ENCODE measurements at regions not wholly inside any gene's neighbourhood (a gene's known extent, or its start where the extent isn't known, plus 50 kb on each side); places are given as distances from the start of the nearest gene placed in this dataset.

- no peak for DNase-seq (ENCODE audit: low read depth)
Measured at GRCh38 chr1:218715961-218716669, 371.0 kb downstream of the TGFB2 start.

DNA sequence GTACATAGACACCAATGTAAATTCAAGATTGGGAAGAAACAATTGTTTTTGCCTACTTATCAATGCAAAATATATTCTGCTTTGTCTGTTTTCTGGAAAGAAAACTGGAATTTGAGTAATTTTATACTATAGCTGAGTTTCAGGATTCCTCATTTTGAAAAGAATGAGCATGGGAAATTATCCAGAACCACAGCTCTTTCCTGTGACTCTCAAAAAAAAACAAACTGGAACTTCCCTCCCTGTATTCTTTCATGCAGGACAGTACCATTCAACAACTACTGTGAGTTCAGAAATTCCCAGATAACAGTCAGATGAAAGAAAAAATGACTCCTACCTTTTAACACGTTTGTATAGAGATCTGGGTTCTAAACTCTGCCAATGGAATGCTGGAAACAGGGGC is 372.4 kb downstream of the TGFB2 start:
- no peak for DNase-seq (ENCODE audit: low read depth)

DNA sequence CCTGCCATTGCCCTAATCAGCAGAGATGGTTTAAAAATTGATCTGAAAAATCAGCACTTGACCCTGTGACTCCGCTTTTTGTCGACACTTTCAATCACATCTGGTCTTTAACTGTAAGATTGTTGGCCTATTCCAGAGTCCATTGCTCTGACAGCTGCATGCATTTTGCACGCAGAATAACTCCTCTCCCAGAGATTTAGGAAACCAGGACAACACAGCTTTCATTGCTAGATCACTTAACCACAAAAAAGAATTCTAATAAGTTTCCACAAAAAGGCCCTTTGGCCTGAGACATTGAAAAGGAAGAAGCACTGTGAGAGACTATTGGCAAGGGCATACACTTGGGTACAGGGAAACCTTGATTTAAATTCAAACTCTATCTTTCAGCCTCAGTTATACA is 373.1 kb downstream of the TGFB2 start:
- no peak for DNase-seq (ENCODE audit: low read depth)

GRCh38 chr1:218718977-218719376 is 373.8 kb downstream of the TGFB2 start:
- DNase-seq (ENCODE audit: low read depth), result no peak

GRCh38 chr1:218728898-218729565 is 383.9 kb downstream of the TGFB2 start:
- DNase-seq (ENCODE audit: low read depth), result no peak

DNA sequence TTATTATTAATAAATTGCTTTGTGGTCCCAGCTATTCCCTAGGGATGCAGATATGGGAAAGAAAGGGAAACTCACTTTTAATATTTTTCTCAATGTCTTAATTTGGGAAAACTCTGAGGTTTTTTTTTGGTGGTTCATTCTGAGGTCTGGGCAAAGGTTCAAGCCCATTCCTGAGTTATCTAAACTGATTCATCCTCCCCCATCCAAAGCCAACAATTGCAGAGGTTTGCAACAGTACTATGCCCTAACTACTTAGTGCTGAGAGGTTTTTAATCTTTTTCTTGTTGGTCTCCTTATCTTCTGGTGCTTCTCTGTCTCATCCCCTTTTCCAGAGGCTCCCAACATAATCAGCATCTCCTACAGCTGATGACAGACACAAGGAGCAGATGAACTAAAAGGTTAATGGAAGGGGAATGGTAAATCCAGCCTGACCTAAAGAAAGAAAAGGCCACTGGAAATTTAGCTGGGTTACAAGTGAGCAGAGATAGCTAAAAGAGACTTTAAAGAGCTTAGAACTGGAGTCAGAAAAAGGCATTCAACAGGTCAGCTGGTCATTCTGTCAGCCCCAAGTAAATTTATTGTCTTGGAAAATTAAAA is 390.4 kb downstream of the TGFB2 start:
- DNase-seq (ENCODE audit: low read depth), result no peak

DNA sequence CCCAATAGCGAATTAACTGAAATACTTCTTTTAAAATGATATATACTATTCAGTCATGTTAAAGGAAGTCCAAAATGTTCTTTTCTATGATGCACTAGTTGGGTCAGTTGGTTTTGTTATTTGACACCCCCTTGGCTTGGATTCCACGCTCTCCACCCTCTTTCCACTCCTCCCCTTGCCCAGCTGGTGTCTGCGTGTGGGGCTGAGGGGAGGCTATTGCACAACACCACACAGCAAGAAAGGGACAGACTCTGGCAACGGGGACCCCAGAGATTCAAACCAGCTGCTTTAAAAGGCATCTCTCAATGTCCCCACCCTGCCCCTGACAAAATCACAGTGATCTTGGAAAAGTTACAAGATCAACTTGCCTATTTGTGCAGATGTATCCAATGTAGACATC is 394.3 kb downstream of the TGFB2 start:
- no peak for DNase-seq (ENCODE audit: low read depth)

GRCh38 chr1:218741852-218742251 is 396.7 kb downstream of the TGFB2 start:
- DNase-seq (ENCODE audit: low read depth), result no peak

DNA sequence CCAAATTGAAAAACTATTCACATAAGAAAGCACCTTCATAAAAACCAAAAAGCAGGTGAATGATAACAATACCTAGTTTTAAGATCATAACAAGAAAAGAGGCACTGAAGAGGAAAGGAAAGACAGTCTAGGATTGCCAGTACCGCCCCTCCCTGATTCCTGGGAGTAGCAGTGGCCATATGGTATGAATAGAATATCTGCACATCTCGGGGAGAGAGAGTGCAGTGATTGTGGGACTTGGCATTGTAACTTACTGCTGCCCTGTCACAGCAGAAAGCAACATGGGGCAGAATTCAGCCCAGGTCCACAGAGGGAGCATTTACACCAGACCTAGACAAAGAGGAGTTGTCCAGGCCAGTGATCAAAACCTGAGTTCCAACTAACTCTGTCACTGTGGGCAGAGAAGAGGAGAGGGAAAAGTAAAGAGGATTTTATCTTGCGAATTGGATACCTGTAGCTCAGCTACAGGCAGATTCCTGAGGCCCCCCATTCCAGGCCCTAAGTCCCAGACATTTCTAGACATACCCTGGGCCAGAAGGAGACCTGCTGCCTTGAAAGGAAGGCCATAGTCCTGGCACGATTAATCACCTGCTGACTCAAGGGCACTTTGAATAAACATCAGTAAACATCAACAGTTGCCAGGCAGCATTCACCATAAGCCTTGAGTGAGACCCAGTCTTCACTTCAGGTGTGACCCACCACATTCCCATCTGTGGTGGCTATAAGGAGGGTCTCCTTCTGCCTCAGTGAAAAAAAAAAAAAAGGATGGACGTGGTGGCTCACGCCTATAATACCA is 397.5 kb downstream of the TGFB2 start:
- DNase-seq (ENCODE audit: low read depth), result no peak

- DNase-seq (ENCODE audit: low read depth), result no peak
Measured at GRCh38 chr1:218743861-218744505, 398.8 kb downstream of the TGFB2 start.

GRCh38 chr1:218748071-218748470 is 402.9 kb downstream of the TGFB2 start:
- DNase-seq (ENCODE audit: low read depth), result no peak

GRCh38 chr1:218750216-218750970 is 405.3 kb downstream of the TGFB2 start:
- no peak for DNase-seq (ENCODE audit: low read depth)

GRCh38 chr1:218751208-218751948 is 406.2 kb downstream of the TGFB2 start:
- no peak for DNase-seq (ENCODE audit: low read depth)

GRCh38 chr1:218752126-218752525 is 407.0 kb downstream of the TGFB2 start:
- DNase-seq (ENCODE audit: low read depth), result no peak

GRCh38 chr1:218754477-218754876 is 409.3 kb downstream of the TGFB2 start:
- no peak for DNase-seq (ENCODE audit: low read depth)

DNA sequence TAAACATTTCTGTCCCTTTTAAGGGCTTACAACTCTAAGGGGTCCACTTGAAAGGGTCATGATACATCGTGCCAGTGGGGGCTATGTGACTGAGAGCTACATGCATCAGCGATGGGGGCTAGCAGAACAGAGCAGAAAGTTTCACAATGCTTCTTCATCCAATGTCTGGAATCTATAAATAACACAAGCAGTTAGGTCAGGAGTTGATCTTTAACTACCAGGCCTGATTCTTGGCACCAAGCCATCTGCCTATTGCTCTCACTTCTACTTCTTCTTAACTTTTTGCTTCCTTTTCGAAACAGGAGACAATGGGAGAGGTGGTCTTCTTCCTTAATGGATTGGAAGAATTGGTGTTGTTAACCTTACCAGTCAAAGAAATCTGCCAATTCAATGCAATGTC is 410.0 kb downstream of the TGFB2 start:
- no peak for DNase-seq (ENCODE audit: low read depth)

DNA sequence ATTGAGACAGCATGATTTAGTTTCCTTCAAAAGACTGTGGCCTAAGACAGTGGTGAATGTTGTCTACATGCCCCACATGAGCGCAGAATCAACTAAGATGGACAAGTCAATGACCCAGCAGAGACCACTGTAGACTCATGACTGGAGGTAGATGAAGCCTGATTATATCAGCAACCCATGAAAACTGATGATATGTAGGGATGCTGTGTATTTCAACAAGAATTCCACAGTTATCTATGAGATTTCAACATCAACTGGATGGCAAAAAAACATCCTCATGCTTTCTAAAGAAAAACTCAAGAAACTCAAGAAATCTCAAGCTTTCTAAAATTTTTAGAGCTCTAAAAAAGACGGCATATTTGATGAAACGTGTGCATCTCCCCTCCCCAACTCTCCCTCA is 413.9 kb upstream of the LYPLAL1 start:
- DNase-seq (ENCODE audit: low read depth), result no peak

DNA sequence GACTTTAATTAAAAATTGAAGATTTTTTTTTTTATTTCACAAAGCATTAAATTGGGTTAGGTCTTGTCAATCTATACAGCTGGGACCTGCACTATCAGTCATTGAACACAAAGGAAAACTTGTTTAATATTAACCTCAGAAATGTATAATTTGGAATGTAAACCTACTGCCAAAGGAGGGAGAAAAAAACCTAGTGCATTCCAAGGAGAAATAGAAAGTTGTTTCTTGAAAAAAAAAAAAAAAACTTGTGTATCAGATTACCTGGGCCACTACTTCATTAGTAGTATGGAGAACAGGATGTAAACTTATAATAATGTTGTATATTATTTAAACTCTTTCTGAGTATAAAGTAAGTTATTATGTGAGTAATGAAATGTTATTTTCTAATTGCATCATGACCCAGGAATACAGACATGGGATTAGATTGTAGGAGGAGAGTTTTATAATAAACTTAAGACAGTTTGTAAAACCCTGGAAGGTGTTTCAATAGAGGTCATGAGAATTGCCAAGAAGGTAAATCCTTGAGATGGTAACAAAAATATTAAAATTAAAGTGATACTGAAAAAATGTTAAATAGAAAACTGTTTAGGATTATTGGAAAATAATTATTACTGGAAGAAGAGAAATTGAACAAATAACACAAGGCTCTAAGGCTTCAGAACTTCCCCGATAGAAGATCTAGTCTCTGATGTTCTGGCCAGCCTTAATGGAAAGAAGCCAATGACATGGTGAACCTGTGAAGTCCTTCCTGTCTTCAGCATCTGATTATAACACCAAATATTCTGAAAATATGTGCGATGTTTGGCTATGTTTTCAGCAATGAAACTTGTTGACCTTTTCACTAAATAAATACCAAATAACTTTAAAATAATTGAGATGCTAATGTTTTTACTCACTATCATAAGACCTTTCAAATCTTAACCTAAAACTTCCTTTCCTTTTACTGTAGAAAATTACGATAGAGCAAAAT is 412.8 kb upstream of the LYPLAL1 start:
- no peak for DNase-seq (ENCODE audit: low read depth)

- DNase-seq (ENCODE audit: low read depth), result no peak
Measured at GRCh38 chr1:218763538-218763937, 410.1 kb upstream of the LYPLAL1 start.

- DNase-seq (ENCODE audit: low read depth), result no peak
Measured at GRCh38 chr1:218765753-218766152, 407.9 kb upstream of the LYPLAL1 start.
